Activated naive CD4-positive, alpha-beta T cell treated with anti-CD3 and anti-CD28 coated beads for 36 hours (primary cell): ENCODE measurements at regions not wholly inside any gene's neighbourhood (a gene's known extent, or its start where the extent isn't known, plus 50 kb on each side); places are given as distances from the start of the nearest gene placed in this dataset.
"Not testable (repeated sequence)": the region's sequence is repeated elsewhere in the genome, so short reads cannot be mapped to it uniquely, and the experiment has no call there.

Experiments used
- CTCF ChIA-PET: fragments of 350-600 bp; sonication (Branson Sonifier 250); formaldehyde crosslinking; loops from one replicate; lab custom pipeline; 2021; ENCODE audit warnings: antibody characterized with exemption; lab: Charles Lee
- DNase-seq: peaks from one replicate; pipeline ENCODE4 v3.0.0-alpha.2; 2020
- H3K27ac Mint-ChIP-seq: one replicate; pipeline ENCODE4 v1.8.0; 2021; ENCODE audit warnings: mild to moderate bottlenecking, mixed read lengths
- H3K27me3 Mint-ChIP-seq: one replicate; pipeline ENCODE4 v1.8.0; 2021; ENCODE audit warnings: low read depth, mixed read lengths
- H3K36me3 Mint-ChIP-seq: one replicate; pipeline ENCODE4 v1.8.0; 2021; ENCODE audit warnings: low read depth, mixed read lengths
- H3K4me1 Mint-ChIP-seq: one replicate; pipeline ENCODE4 v1.8.0; 2021; ENCODE audit warnings: low read depth, mixed read lengths
- H3K4me3 Mint-ChIP-seq: one replicate; pipeline ENCODE4 v1.8.0; 2021; ENCODE audit warnings: mild to moderate bottlenecking, moderate library complexity, mixed read lengths
- H3K9me3 Mint-ChIP-seq: one replicate; pipeline ENCODE4 v1.8.0; 2021; ENCODE audit warnings: mixed read lengths
- intact Hi-C: fragments of 100-400 bp; cut with micrococcal nuclease; formaldehyde crosslinking; loops from one replicate; pipeline ENCODE4 v1.15.1; 2023

DNA sequence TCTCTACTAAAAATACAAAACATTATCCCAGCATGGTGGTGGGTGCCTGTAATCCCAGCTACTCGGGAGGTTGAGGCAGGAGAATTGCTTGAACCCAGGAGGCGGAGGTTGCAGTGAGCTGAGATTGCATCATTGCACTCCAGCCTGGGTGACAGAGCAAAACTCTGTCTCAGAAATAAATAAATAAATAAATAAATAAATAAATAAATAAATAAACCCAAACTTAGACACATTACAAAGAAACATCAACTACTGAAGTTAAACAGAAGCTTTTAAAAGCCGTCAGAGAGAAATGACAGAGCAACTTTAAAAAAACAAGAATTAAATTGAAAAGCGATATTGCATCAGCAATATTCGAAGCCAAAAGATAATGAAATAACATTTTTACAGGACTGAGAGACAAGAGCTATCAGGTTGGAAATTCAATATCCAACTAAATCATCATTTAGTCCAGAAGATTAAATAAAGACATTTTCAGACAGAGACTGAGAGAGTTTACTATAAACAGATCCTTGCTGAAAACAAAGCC lies 115.1 kb upstream of the FUNDC1 start:
- CTCF ChIA-PET, H3K27ac Mint-ChIP-seq, intact Hi-C loops, H3K36me3 Mint-ChIP-seq, H3K27me3 Mint-ChIP-seq, H3K4me1 Mint-ChIP-seq, DNase-seq, H3K4me3 Mint-ChIP-seq, H3K9me3 Mint-ChIP-seq: not testable (repeated sequence)

GRCh38 chrX:44651358-44651757 lies 108.7 kb upstream of the FUNDC1 start:
- Mint-ChIP-seq H3K4me1 (no peaks in the 10 kb centered on the region), H3K9me3 (no peaks in the 10 kb centered on the region), H3K36me3 (no peaks in the 10 kb centered on the region), H3K27me3 (no peaks in the 10 kb centered on the region), H3K27ac (no peak overlapping the region), H3K4me3 (no peak overlapping the region)
- intact Hi-C loops: no loop called here
- no peak for DNase-seq
- CTCF ChIA-PET: no interaction called here

DNA sequence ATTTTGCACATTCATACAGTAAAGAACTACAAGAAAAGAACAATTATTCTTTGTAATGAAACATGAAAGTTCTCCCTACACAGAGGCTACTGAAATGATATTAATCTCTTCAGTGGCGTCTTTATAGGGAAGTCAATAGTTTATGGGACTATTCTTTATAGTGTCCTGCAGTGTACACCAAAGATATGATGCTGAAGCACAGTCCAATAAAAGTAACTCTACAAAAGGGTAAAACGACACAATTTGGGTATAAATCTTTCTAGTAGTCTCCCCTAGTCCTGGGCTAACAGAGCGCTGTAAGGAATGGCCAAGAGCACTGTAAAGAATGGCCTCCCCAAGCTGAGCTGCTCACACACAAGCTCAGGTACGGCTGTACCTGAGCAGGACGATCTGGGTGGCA lies 101.1 kb upstream of the FUNDC1 start:
- Mint-ChIP-seq H3K4me3 (no peak overlapping the region), H3K4me1 (no peaks in the 10 kb centered on the region), H3K27ac (no peak overlapping the region), H3K36me3 (no peaks in the 10 kb centered on the region), H3K9me3 (no peaks in the 10 kb centered on the region), H3K27me3 (no peaks in the 10 kb centered on the region)
- CTCF ChIA-PET: no interaction called here
- intact Hi-C loops: no loop called here
- no peak for DNase-seq

DNA sequence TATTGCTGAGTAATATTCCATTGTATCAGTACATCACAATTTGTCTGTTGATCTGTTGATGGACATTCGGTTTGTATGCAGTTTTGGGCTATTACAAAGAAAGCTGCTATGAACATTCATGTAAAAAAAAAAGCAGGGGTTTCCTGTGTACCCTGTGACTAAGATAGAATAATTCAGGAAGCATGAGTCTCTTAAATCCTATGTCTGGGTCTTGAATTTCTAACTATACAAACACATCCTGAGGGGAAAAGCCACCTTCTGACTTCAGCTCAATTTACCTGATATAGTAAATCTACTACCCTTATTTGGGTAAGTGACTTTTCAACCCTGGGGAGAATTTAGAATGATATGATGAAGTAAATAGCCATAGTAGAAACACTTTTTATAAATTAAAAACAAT lies 94.6 kb upstream of the FUNDC1 start:
- Mint-ChIP-seq H3K27me3 (no peaks in the 10 kb centered on the region), H3K27ac (no peak overlapping the region), H3K4me3 (no peak overlapping the region), H3K9me3 (no peaks in the 10 kb centered on the region), H3K4me1 (no peaks in the 10 kb centered on the region), H3K36me3 (no peaks in the 10 kb centered on the region)
- no peak for DNase-seq
- intact Hi-C loops: no loop called here
- CTCF ChIA-PET: no interaction called here

DNA sequence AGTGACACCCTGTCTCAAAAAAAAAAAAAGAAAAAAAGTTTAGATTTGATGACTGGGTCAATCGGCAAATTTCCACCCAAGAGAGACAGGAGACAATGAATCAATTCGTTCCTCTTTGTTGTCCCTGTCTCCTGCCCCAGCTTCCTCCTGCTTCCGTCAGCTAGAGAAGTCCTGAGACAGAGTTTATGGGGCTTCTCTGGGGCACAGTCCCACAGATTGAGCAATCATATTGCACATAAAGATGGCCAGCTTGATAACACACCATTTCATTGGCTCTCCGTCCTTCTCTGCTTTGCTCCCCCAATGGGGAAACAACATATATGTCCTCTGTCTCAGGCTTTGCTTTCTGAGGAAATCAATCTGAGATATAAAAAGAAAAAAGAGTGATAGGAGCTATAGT lies 78.4 kb upstream of the FUNDC1 start:
- Mint-ChIP-seq H3K4me3 (no peak overlapping the region), H3K9me3 (no peaks in the 10 kb centered on the region), H3K36me3 (no peaks in the 10 kb centered on the region), H3K27ac (no peak overlapping the region), H3K27me3 (no peaks in the 10 kb centered on the region), H3K4me1 (no peaks in the 10 kb centered on the region)
- DNase-seq: no peak
- intact Hi-C loops: no loop called here
- CTCF ChIA-PET: no interaction called here

GRCh38 chrX:44619039-44619438 lies 76.4 kb upstream of the FUNDC1 start:
- no peak for DNase-seq
- Mint-ChIP-seq H3K27me3 (no peaks in the 10 kb centered on the region), H3K4me3 (no peak overlapping the region), H3K27ac (no peak overlapping the region), H3K4me1 (no peaks in the 10 kb centered on the region), H3K9me3 (no peaks in the 10 kb centered on the region), H3K36me3 (no peaks in the 10 kb centered on the region)
- intact Hi-C loops: no loop called here
- CTCF ChIA-PET: no interaction called here

DNA sequence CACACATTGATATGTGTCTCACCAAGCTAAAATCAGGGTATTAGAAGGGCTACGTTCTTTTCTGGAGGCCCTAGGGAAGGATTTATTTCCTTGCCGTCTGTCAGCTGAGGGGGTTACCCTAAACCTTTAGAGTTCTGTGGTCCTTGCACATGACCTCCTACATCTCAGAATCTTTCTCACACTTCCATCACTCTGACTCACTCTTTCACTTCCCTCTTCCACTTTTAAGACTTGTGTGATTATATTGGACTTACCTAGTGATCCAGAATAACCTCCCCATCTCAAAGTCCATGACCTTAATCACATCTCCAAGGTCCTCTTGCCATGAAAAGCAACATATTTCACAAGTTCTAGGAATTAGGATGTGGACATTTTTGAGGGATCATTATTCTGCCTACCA lies 53.6 kb upstream of the FUNDC1 start:
- Mint-ChIP-seq H3K36me3 (no peaks in the 10 kb centered on the region), H3K27me3 (no peaks in the 10 kb centered on the region), H3K9me3 (no peaks in the 10 kb centered on the region), H3K4me1 (no peaks in the 10 kb centered on the region), H3K4me3 (no peak overlapping the region), H3K27ac (no peak overlapping the region)
- no peak for DNase-seq
- intact Hi-C loops: no loop called here
- CTCF ChIA-PET: no interaction called here
